ENCODE measurements at regions not wholly inside any gene's neighbourhood (a gene's known extent, or its start where the extent isn't known, plus 50 kb on each side); places are given as distances from the start of the nearest gene placed in this dataset.
A peak's percentile ranks its signal among the peaks of the same experiment; 100 is the strongest.

DNA sequence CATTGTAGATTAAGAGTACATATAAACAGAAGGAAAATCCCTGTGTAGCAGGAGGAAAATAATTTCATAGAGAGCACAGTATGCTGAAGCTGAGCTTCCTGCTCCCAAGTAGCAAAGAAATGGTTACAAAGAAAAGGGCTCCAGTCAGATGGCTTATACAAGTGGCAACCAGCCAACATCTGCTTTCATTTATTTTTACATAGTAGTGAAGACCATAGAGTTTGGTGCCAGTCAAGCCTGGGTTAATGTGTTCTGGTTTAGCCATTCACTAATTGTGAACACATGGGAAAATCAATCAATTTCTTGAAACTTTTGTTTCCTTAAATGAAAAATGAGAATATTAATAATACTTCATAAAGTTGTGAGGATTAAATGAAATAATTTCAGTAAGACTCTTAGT, 111.3 kb upstream of the ELOVL6 start:
- Histone ChIP-seq H3K27me3 (ENCODE audit: insufficient read depth, poor library complexity, severe bottlenecking) (no peaks in the 10 kb centered on the region), H3K4me1 (ENCODE audit: insufficient read depth, poor library complexity, severe bottlenecking) (no peaks in the 10 kb centered on the region), H3K4me3 (ENCODE audit: severe bottlenecking) (no peak overlapping the region), H3K27ac (ENCODE audit: poor library complexity, severe bottlenecking) (no peak overlapping the region), H3K9me3 (ENCODE audit: severe bottlenecking) (no peaks in the 10 kb centered on the region), H3K36me3 (ENCODE audit: low read depth) (no peaks in the 10 kb centered on the region)
- ATAC-seq (ENCODE audit: low read depth) (no peak), DNase-seq (ENCODE audit: low spot score) (no peak)
- TF ChIP-seq, protein P1, sequence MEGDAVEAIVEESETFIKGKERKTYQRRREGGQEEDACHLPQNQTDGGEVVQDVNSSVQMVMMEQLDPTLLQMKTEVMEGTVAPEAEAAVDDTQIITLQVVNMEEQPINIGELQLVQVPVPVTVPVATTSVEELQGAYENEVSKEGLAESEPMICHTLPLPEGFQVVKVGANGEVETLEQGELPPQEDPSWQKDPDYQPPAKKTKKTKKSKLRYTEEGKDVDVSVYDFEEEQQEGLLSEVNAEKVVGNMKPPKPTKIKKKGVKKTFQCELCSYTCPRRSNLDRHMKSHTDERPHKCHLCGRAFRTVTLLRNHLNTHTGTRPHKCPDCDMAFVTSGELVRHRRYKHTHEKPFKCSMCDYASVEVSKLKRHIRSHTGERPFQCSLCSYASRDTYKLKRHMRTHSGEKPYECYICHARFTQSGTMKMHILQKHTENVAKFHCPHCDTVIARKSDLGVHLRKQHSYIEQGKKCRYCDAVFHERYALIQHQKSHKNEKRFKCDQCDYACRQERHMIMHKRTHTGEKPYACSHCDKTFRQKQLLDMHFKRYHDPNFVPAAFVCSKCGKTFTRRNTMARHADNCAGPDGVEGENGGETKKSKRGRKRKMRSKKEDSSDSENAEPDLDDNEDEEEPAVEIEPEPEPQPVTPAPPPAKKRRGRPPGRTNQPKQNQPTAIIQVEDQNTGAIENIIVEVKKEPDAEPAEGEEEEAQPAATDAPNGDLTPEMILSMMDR (IDR thresholded peaks at IDR 0.05; ENCODE audit: poor library complexity, severe bottlenecking), result no peak

DNA sequence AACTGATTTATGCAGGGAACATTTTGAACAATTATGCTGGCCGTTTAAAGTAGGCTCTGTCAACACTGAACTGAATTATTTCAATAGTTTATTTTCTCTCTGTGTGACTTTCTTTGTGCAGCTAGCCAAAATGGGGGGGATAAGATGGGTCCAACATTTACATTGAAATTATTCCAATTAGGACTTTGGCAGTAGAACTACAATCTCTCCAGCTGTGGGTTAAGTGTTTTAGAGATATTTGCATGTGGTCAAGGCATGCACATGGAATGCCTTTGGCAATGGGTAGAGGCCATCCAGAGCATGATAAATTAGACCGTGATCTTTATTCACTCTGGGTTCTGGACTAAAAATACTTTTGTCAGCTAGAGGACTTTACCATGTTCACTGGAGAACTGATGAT, 107.9 kb upstream of the ELOVL6 start:
- H3K27me3 ChIP-seq (ENCODE audit: insufficient read depth, poor library complexity, severe bottlenecking), result no peaks in the 10 kb centered on the region
- DNase-seq (ENCODE audit: low spot score) (no peak), ATAC-seq (ENCODE audit: low read depth) (no peak)
- TF ChIP-seq, protein P1 (IDR thresholded peaks at IDR 0.05; ENCODE audit: poor library complexity, severe bottlenecking), result no peak
- no peaks in the 10 kb centered on the region for H3K36me3 ChIP-seq (ENCODE audit: low read depth)
- H3K4me1 ChIP-seq (ENCODE audit: insufficient read depth, poor library complexity, severe bottlenecking), result no peaks in the 10 kb centered on the region
- no peak overlapping the region for H3K4me3 ChIP-seq (ENCODE audit: severe bottlenecking)
- no peaks in the 10 kb centered on the region for H3K9me3 ChIP-seq (ENCODE audit: severe bottlenecking)
- no peak overlapping the region for H3K27ac ChIP-seq (ENCODE audit: poor library complexity, severe bottlenecking)

DNA sequence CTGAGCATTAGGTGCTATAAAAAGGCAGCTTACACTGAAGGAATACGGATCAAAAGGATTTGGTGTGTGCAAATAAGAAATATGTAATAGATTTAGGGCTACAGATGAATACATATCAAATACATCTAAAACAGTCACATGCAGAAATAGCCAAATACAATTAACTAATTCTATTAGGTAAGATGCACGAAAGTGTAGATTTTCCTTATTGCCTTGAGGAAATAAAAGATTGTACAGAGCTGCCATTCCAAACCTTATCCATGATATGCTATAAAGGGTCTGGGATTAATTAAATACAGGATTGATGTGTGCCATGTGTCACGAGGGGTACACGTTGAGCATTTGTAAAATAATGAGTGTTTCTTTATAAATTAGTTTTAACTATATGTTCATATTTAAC, 107.0 kb upstream of the ELOVL6 start:
- DNase-seq (ENCODE audit: low spot score) (no peak), ATAC-seq (ENCODE audit: low read depth) (no peak)
- H3K36me3 ChIP-seq (ENCODE audit: low read depth), result no peaks in the 10 kb centered on the region
- H3K27ac ChIP-seq (ENCODE audit: poor library complexity, severe bottlenecking), result no peak overlapping the region
- TF ChIP-seq, protein P1 (IDR thresholded peaks at IDR 0.05; ENCODE audit: poor library complexity, severe bottlenecking), result no peak
- H3K9me3 ChIP-seq (ENCODE audit: severe bottlenecking), result no peaks in the 10 kb centered on the region
- no peak overlapping the region for H3K4me3 ChIP-seq (ENCODE audit: severe bottlenecking)
- no peaks in the 10 kb centered on the region for H3K27me3 ChIP-seq (ENCODE audit: insufficient read depth, poor library complexity, severe bottlenecking)
- H3K4me1 ChIP-seq (ENCODE audit: insufficient read depth, poor library complexity, severe bottlenecking), result no peaks in the 10 kb centered on the region

DNA sequence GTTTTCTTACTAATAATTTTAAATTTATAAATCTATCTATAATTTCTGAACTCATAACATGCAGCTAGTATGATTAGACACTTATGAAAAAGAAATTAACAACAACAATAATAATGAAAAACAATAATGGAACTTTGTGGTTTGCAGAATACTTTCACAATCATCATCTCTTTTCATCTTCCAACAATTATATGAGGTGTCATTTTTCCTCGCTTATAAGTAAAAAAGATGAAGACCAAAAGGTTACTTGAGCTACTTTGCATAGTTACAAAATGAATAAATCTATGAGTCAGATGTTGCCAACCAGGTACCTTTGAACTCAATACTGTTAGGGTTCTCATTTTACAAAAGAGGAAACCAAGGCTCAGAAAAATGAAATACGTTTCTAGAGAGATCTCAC, 98.5 kb upstream of the ELOVL6 start:
- DNase-seq (ENCODE audit: low spot score) (no peak), ATAC-seq (ENCODE audit: low read depth) (0 out of 3 replicates have a peak, but pooled peaks have one; percentile 36)
- TF ChIP-seq, protein P1 (IDR thresholded peaks at IDR 0.05; ENCODE audit: poor library complexity, severe bottlenecking), result no peak
- H3K27ac ChIP-seq (ENCODE audit: poor library complexity, severe bottlenecking), result no peak overlapping the region
- peaks cover 10% of the 10 kb centered on the region for H3K4me1 ChIP-seq (ENCODE audit: insufficient read depth, poor library complexity, severe bottlenecking)
- no peaks in the 10 kb centered on the region for H3K27me3 ChIP-seq (ENCODE audit: insufficient read depth, poor library complexity, severe bottlenecking)
- H3K36me3 ChIP-seq (ENCODE audit: low read depth), result no peaks in the 10 kb centered on the region
- H3K4me3 ChIP-seq (ENCODE audit: severe bottlenecking), result no peak overlapping the region
- no peaks in the 10 kb centered on the region for H3K9me3 ChIP-seq (ENCODE audit: severe bottlenecking)

DNA sequence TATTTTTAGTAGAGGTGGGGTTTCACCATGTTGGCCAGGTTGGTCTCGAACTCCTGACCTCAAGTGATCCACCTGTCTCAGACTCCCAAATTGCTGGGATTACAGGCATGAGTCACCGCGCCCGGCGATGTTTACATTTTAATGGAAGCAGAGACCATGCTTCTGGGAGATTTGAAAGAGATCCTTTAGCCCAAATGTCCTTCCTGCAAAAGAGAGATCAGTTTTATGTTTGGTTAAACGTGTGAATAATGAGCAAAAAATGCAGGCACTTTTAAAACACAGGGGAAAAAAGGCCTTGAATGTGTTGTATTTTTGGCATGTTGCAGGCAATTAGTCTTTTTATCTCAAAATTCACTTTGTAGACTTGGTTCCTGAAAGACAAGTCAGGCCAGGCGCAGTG, 95.8 kb upstream of the ELOVL6 start:
- no peak overlapping the region for H3K4me3 ChIP-seq (ENCODE audit: severe bottlenecking)
- no peaks in the 10 kb centered on the region for H3K27me3 ChIP-seq (ENCODE audit: insufficient read depth, poor library complexity, severe bottlenecking)
- ATAC-seq (ENCODE audit: low read depth) (no peak), DNase-seq (ENCODE audit: low spot score) (no peak)
- no peaks in the 10 kb centered on the region for H3K9me3 ChIP-seq (ENCODE audit: severe bottlenecking)
- TF ChIP-seq, protein P1 (IDR thresholded peaks at IDR 0.05; ENCODE audit: poor library complexity, severe bottlenecking), result no peak
- H3K27ac ChIP-seq (ENCODE audit: poor library complexity, severe bottlenecking), result no peak overlapping the region
- H3K36me3 ChIP-seq (ENCODE audit: low read depth), result no peaks in the 10 kb centered on the region
- peaks cover 10% of the 10 kb centered on the region for H3K4me1 ChIP-seq (ENCODE audit: insufficient read depth, poor library complexity, severe bottlenecking)
